ENCODE measurements at regions not wholly inside any gene's neighbourhood (a gene's known extent, or its start where the extent isn't known, plus 50 kb on each side); places are given as distances from the start of the nearest gene placed in this dataset.

GRCh38 chr2:74735009-74735408, 81.0 kb downstream of the SEMA4F start:
- no peaks in the 10 kb centered on the region for H3K27me3 ChIP-seq (ENCODE audit: insufficient read depth, low read depth, low read length)
- no peak overlapping the region for H3K9ac ChIP-seq (ENCODE audit: low read length)
- H3K4me2 ChIP-seq (ENCODE audit: low read length), result no peak overlapping the region
- TF ChIP-seq POLR2AphosphoS5 (IDR thresholded peaks at IDR 0.05) (no peak), RAD21 (conservative IDR thresholded peaks at IDR 0.05) (no peak), TAF1 (IDR thresholded peaks at IDR 0.05; ENCODE audit: low read depth) (no peak), EP300 (conservative IDR thresholded peaks at IDR 0.05; ENCODE audit: poor library complexity, severe bottlenecking) (no peak), MXI1 (conservative IDR thresholded peaks at IDR 0.05; ENCODE audit: poor library complexity, severe bottlenecking) (no peak), EZH2 (IDR thresholded peaks at IDR 0.05; ENCODE audit: borderline replicate concordance, insufficient read depth, low read length, poor library complexity, severe bottlenecking) (no peak), SMC3 (conservative IDR thresholded peaks at IDR 0.05; ENCODE audit: poor library complexity) (no peak), REST (IDR thresholded peaks at IDR 0.05; ENCODE audit: borderline replicate concordance) (no peak), CTCF (IDR thresholded peaks at IDR 0.05; ENCODE audit: poor library complexity, severe bottlenecking) (no peak)
- H3K27ac ChIP-seq (ENCODE audit: low read length), result no peak overlapping the region
- H3K9me3 ChIP-seq (ENCODE audit: low read length), result no peaks in the 10 kb centered on the region
- H3K79me2 ChIP-seq (replicated peaks; ENCODE audit: insufficient read depth, low read length), result no peaks in the 10 kb centered on the region
- H3F3A ChIP-seq (ENCODE audit: insufficient read depth, low read length, poor library complexity, severe bottlenecking), result no peaks in the 10 kb centered on the region
- no peaks in the 10 kb centered on the region for H4K20me1 ChIP-seq (ENCODE audit: insufficient read depth)
- no peak overlapping the region for H2AFZ ChIP-seq (ENCODE audit: low read depth, low read length)
- H3K4me3 ChIP-seq (ENCODE audit: low read length), result no peak overlapping the region
- no peaks in the 10 kb centered on the region for H3K9me2 ChIP-seq (ENCODE audit: insufficient read depth, low read length)
- H3K36me3 ChIP-seq (ENCODE audit: insufficient read depth, low read length), result no peaks in the 10 kb centered on the region

GRCh38 chr2:74735564-74735963, 81.5 kb downstream of the SEMA4F start:
- Histone ChIP-seq H4K20me1 (ENCODE audit: insufficient read depth) (no peaks in the 10 kb centered on the region), H3K79me2 (replicated peaks; ENCODE audit: insufficient read depth, low read length) (no peaks in the 10 kb centered on the region), H2AFZ (ENCODE audit: low read depth, low read length) (no peak overlapping the region), H3K4me3 (ENCODE audit: low read length) (no peak overlapping the region), H3K36me3 (ENCODE audit: insufficient read depth, low read length) (no peaks in the 10 kb centered on the region), H3F3A (ENCODE audit: insufficient read depth, low read length, poor library complexity, severe bottlenecking) (no peaks in the 10 kb centered on the region), H3K9me3 (ENCODE audit: low read length) (no peaks in the 10 kb centered on the region), H3K9ac (ENCODE audit: low read length) (no peak overlapping the region), H3K27ac (ENCODE audit: low read length) (no peak overlapping the region), H3K4me2 (ENCODE audit: low read length) (no peak overlapping the region), H3K9me2 (ENCODE audit: insufficient read depth, low read length) (no peaks in the 10 kb centered on the region), H3K27me3 (ENCODE audit: insufficient read depth, low read depth, low read length) (no peaks in the 10 kb centered on the region)
- TF ChIP-seq EP300 (conservative IDR thresholded peaks at IDR 0.05; ENCODE audit: poor library complexity, severe bottlenecking), result no peak
- no peak for TF ChIP-seq MXI1 (conservative IDR thresholded peaks at IDR 0.05; ENCODE audit: poor library complexity, severe bottlenecking)
- TF ChIP-seq TAF1 (IDR thresholded peaks at IDR 0.05; ENCODE audit: low read depth), result no peak
- no peak for TF ChIP-seq POLR2AphosphoS5 (IDR thresholded peaks at IDR 0.05)
- TF ChIP-seq REST (IDR thresholded peaks at IDR 0.05; ENCODE audit: borderline replicate concordance), result no peak
- no peak for TF ChIP-seq EZH2 (IDR thresholded peaks at IDR 0.05; ENCODE audit: borderline replicate concordance, insufficient read depth, low read length, poor library complexity, severe bottlenecking)
- no peak for TF ChIP-seq RAD21 (conservative IDR thresholded peaks at IDR 0.05)
- no peak for TF ChIP-seq CTCF (IDR thresholded peaks at IDR 0.05; ENCODE audit: poor library complexity, severe bottlenecking)
- TF ChIP-seq SMC3 (conservative IDR thresholded peaks at IDR 0.05; ENCODE audit: poor library complexity), result no peak
